IPS DF 6.9 (cell line): ENCODE measurements at regions not wholly inside any gene's neighbourhood (a gene's known extent, or its start where the extent isn't known, plus 50 kb on each side); places are given as distances from the start of the nearest gene placed in this dataset.

Source experiments
- DNase-seq: peaks from one replicate; pipeline ENCODE4 v3.0.0-alpha.2; 2013; ENCODE audit warnings: low read depth, low spot score
- H3K27ac ChIP-seq: one replicate; pipeline ENCODE4 v1.5.1; 2013; ENCODE audit warnings: low read length, control low read depth
- H3K27me3 ChIP-seq: 2 replicates; pipeline ENCODE4 v1.6.1; 2013; ENCODE audit warnings: mild to moderate bottlenecking, low read length; ENCODE audit not compliant: control insufficient read depth, insufficient read depth
- H3K36me3 ChIP-seq: 2 replicates; pipeline ENCODE4 v1.6.1; 2013; ENCODE audit warnings: low read length; ENCODE audit not compliant: control insufficient read depth, insufficient read depth
- H3K4me1 ChIP-seq: 2 replicates; pipeline ENCODE4 v1.6.1; 2013; ENCODE audit warnings: low read length; ENCODE audit not compliant: control insufficient read depth, insufficient read depth
- H3K4me3 ChIP-seq: 2 replicates; pipeline ENCODE4 v1.5.1; 2013; ENCODE audit warnings: mild to moderate bottlenecking, low read length
- H3K9me3 ChIP-seq: 2 replicates; pipeline ENCODE4 v1.6.1; 2013; ENCODE audit warnings: low read length, inconsistent platforms; ENCODE audit not compliant: control insufficient read depth, insufficient read depth
- WGBS: extraction: QIAGEN DNeasy Blood & Tissue Kit; methylation state at CpG from one replicate; pipeline ENCODE4 v1.1.7; 2013; ENCODE audit warnings: mixed read lengths, missing lambda C conversion rate; ENCODE audit not compliant: insufficient read length, insufficient coverage; 5-methylcytosine and 5-hydroxymethylcytosine counted together

DNA sequence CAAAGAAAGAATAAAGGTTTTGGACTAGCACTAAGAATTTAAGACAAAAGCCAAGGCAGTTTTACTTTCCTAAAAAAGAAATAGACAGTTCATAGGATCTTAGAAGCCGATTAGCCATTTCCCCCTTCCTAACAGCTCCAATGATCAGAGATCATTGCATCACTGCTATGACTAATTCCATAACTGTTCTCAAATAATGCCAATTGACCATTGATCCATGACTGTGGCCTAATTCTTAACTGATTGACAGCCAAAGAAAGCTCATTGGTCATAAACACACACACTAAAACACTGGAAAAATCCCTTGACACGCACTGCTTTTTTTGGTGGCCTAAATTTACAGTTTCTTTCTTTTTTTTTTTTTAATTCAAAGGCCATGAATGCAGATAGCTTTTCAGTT is 345.0 kb upstream of the ACVR2A start:
- H3K4me3 ChIP-seq = no peak overlapping the region
- WGBS = no CpG with 5 or more reads among the region's 2 CpGs
- H3K36me3 ChIP-seq = no peaks in the 10 kb centered on the region
- H3K27ac ChIP-seq = no peak overlapping the region
- H3K27me3 ChIP-seq = no peaks in the 10 kb centered on the region
- no peak for DNase-seq
- no peaks in the 10 kb centered on the region for H3K4me1 ChIP-seq
- H3K9me3 ChIP-seq = no peaks in the 10 kb centered on the region

DNA sequence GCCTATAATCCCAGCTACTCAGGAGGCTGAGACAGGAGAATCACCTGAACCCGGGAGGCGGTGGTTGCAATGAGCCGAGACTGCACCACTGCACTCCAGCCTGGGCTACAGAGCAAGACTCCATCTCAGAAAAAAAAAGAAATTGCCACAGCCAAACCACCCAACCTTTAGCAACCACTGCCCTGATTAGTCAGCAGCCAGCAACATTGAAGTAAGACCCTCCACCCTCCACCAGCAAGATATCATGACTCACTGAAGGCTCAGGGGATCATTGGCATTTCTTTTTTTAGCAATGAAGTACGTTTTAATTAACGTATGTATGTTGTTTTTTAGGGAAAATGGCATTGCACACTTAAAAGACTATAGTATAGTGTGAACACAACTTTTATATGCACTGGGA is 349.1 kb upstream of the ACVR2A start:
- no peaks in the 10 kb centered on the region for H3K27me3 ChIP-seq
- DNase-seq = no peak
- no peak overlapping the region for H3K4me3 ChIP-seq
- no peak overlapping the region for H3K27ac ChIP-seq
- WGBS = no CpG with 5 or more reads among the region's 5 CpGs
- no peaks in the 10 kb centered on the region for H3K4me1 ChIP-seq
- H3K36me3 ChIP-seq = no peaks in the 10 kb centered on the region
- H3K9me3 ChIP-seq = no peaks in the 10 kb centered on the region

DNA sequence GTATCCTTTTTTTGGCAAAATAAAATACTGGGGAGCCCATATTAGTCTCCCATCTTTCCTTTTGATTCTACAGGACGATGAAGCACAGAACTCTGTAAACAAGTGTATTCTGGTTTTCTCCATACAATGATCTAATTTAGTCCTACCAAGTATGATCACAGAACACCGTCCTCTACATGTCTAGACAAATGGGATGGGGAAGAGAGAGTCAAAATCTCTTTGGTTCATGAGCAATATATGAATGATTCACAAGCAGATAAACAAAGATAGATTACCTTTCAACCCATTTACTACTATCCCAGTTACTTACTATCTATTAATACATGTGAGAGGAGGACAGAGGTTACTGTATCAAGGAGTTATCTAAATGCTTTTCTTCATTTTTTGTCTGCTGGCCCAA is 352.4 kb upstream of the ACVR2A start:
- no peak for DNase-seq
- H3K27ac ChIP-seq = no peak overlapping the region
- no peak overlapping the region for H3K4me3 ChIP-seq
- no peaks in the 10 kb centered on the region for H3K36me3 ChIP-seq
- H3K9me3 ChIP-seq = no peaks in the 10 kb centered on the region
- peaks cover 4% of the 10 kb centered on the region; the same call in 1 of the 2 replicates for H3K4me1 ChIP-seq
- no peaks in the 10 kb centered on the region for H3K27me3 ChIP-seq
- no CpG with 5 or more reads among the region's 2 CpGs for WGBS

DNA sequence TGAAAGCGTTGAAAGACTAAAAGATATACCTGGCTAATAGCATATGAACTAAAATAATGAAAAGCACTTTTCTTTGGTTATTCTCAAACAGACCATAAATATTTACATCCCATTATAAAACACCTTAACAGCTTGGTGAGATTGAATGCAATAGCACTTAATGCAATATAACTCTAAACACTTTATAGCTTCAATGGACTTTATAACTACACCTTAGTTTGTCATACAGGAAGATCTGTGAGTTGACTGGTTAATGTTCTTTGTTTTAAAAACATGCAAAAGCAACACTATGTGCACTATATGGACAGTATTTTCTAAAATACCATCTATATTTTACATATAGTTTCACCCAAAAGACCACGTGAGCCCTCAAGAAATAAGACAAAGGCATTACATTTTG is 353.3 kb upstream of the ACVR2A start:
- Histone ChIP-seq H3K4me3 (no peak overlapping the region), H3K4me1 (peaks cover 4% of the 10 kb centered on the region; the same call in 1 of the 2 replicates), H3K27ac (no peak overlapping the region), H3K27me3 (no peaks in the 10 kb centered on the region), H3K36me3 (no peaks in the 10 kb centered on the region), H3K9me3 (no peaks in the 10 kb centered on the region)
- DNase-seq = no peak
- WGBS = no CpG with 5 or more reads among the region's 2 CpGs

DNA sequence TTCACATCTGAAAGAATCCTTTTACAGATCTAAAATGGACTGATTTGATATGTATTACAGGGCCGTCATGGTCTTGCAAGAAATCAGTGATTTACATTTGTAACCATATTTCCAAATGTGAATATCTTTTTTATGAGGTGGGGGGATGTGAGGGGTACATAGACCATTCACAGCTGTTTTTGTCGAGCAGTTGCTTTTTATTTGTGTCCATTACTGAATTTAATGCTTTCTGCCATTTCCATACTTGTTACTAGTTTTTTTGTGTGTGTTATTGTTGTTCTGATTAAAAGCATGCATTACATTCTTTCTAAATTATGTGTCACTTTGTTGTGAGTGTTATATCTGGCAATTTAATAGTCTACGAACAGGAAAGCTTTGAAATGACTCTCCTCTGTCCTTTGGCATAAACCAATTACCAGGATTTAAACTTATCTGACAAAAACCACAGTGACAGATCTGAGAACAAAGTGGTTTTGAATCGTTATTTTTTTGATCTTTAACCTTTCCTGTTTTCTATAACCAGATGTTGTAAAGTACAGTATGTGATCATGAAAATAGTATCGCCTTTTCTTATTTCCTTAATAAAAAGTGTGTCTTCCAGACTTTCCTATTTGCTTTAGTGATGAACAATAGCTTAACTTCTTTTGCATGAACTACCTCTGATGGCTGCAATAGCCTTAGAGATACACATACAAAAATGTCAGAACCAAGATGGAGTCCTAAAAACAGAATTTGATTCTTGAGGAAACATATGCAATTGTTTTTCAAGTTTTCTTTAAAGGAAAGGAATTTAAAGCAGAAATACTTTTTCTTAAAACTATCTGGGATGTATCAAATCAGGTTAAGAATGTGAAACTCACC is 354.2 kb upstream of the ACVR2A start:
- Histone ChIP-seq H3K4me3 (no peak overlapping the region), H3K9me3 (no peaks in the 10 kb centered on the region), H3K27ac (no peak overlapping the region), H3K36me3 (no peaks in the 10 kb centered on the region), H3K4me1 (peaks cover 4% of the 10 kb centered on the region; the same call in 1 of the 2 replicates), H3K27me3 (no peaks in the 10 kb centered on the region)
- no peak for DNase-seq
- WGBS = no CpG with 5 or more reads among the region's 5 CpGs

DNA sequence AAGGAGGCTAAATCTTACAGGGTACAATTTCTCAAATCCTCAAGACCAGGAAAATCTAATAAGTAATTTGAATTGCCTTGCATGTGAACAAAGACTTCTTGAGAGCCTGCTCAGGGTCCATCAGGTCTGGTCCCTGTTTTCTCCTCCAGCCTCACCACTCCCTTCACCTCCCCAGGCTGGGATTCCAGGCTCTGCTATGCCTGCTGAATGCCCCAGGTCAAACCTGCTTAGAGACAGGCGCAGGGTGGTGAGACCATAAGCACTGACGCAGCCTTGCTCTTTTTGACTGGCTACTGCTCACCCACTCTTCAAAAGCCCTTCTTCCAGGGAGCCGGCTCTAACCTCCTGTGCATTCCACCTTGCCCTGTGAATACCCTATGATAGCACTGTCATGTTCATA is 356.4 kb upstream of the ACVR2A start:
- H3K27ac ChIP-seq = no peak overlapping the region
- H3K9me3 ChIP-seq = no peaks in the 10 kb centered on the region
- no peak overlapping the region for H3K4me3 ChIP-seq
- peaks cover 5% of the 10 kb centered on the region; the same call in 1 of the 2 replicates for H3K4me1 ChIP-seq
- no peaks in the 10 kb centered on the region for H3K27me3 ChIP-seq
- no peak for DNase-seq
- no CpG with 5 or more reads among the region's 3 CpGs for WGBS
- H3K36me3 ChIP-seq = no peaks in the 10 kb centered on the region

DNA sequence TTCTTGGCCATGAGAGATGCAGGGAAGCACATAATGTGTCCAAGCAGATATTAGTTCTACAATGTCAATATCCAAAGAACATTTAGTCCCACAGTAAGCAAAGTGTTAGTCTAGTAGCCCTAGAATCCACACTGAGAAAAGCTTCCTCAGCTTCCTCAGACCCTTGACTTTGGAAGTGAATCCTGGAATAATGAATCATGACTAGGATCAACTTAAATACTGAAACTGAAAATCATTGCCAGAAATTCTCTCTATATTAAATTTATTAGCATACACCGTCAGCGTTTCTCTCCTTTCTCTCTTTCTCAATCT is 356.9 kb upstream of the ACVR2A start:
- DNase-seq = no peak
- 100% methylated on average over 2 of the region's 2 CpGs for WGBS
- Histone ChIP-seq H3K27ac (no peak overlapping the region), H3K4me3 (no peak overlapping the region), H3K36me3 (no peaks in the 10 kb centered on the region), H3K9me3 (no peaks in the 10 kb centered on the region), H3K4me1 (peaks cover 5% of the 10 kb centered on the region; the same call in 1 of the 2 replicates), H3K27me3 (no peaks in the 10 kb centered on the region)

DNA sequence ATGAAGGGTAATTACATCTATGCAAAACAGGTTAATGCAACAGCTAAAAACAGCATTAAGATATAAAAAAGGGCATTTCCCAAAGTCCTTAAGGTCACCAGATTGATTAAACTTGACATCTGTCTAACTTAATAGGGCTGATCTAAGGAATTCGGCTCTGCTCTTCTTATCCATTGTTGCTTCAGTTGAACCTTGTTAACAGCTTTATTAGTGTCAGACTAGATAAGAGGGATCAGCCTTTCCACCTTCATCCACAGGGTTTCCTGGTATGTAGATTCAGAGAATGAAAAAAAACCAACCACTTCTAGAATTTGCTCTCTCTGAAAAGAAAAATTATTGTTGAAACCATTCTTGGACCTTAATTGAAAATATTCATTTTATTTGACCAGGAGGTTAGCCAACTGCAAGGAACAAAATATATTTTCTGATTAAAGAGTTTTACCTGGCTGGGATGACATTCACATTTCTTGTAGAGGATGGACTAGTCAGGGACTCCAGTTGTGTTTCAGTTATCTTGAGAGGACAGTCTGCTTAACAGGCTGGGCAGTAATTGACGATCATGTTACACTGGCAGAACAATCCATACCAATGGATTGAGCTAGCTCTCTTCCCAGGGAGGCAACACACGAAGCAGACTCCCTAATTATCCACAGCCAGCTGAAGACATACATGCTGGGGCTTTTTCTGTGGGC is 357.4 kb upstream of the ACVR2A start:
- no peaks in the 10 kb centered on the region for H3K27me3 ChIP-seq
- H3K36me3 ChIP-seq = no peaks in the 10 kb centered on the region
- WGBS = no CpG with 5 or more reads among the region's 3 CpGs
- H3K4me3 ChIP-seq = no peak overlapping the region
- no peak overlapping the region for H3K27ac ChIP-seq
- H3K4me1 ChIP-seq = peaks cover 5% of the 10 kb centered on the region; the same call in 1 of the 2 replicates
- DNase-seq = no peak
- no peaks in the 10 kb centered on the region for H3K9me3 ChIP-seq

DNA sequence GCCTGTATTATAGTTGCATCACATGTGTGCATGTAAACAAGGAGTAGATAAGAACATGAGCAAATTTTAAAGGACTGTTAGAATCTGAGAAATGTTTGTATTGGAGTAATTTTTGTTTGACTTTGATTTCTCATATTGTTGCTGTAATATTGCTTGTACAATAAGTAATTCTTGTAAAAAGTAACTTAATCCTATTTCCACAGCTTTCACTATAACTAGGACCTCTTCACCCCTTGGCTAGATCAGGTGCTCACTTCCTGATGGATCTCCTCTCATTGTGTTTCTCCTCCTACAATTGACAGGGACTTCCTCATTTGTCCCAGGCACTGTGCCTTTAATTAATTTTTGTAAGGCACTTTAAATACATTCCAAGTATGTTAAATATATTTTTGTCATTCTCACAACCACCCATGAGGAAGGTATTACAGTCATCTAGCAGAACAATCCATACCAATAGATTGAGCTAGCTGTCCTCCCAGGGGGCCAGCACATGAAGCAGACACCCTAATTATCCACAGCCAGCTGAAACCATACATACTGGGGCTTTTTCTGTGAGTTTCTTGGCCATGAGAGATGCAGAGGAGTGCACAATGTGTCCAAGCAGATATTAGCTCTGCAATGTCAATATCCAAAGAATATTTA is 359.5 kb upstream of the ACVR2A start:
- Histone ChIP-seq H3K9me3 (no peaks in the 10 kb centered on the region), H3K4me3 (no peak overlapping the region), H3K27ac (no peak overlapping the region), H3K4me1 (peaks cover 5% of the 10 kb centered on the region; the same call in 1 of the 2 replicates), H3K27me3 (no peaks in the 10 kb centered on the region), H3K36me3 (no peaks in the 10 kb centered on the region)
- no peak for DNase-seq

DNA sequence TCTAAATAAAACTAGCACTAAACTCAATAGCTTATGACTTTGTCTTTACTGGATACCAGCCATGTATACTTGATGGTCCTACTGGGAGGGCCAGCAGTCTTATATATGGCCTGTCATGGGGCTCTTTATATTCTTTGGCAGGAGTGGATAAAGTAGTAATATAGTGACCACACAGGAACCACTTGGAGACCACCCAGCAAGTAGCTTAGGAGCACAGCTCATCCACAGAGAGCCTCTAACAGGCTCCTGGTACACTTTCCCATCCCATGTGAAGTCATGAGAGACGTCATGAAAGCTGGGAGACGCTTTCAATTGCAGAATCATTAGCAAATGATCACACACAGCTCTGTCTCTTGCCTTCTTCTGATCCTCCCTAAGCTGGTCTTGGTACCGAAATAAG is 360.9 kb upstream of the ACVR2A start:
- Histone ChIP-seq H3K4me3 (no peak overlapping the region), H3K9me3 (no peaks in the 10 kb centered on the region), H3K27me3 (no peaks in the 10 kb centered on the region), H3K27ac (no peak overlapping the region), H3K4me1 (peaks cover 5% of the 10 kb centered on the region; the same call in 1 of the 2 replicates), H3K36me3 (no peaks in the 10 kb centered on the region)
- no peak for DNase-seq
- WGBS = no CpG with 5 or more reads among the region's 3 CpGs
